Esophagus squamous epithelium (tissue), 5 donors: ENCODE measurements at regions not wholly inside any gene's neighbourhood (a gene's known extent, or its start where the extent isn't known, plus 50 kb on each side); places are given as distances from the start of the nearest gene placed in this dataset.

Source experiments
- DNase-seq: peaks from one replicate; lab custom pipeline; 2025; lab: John Stamatoyannopoulos, UW
- H3K27ac ChIP-seq, 4 donors: fragments of 200-600 bp; sonication (generic); one replicate each; pipeline ENCODE4 v1.5.1; 2016 to 2019; ENCODE audit warnings: mild to moderate bottlenecking in 1 of 4
- H3K27me3 ChIP-seq, 4 donors: fragments of 200-600 bp; sonication (generic); 1 replicate in 3 of 4; 2 replicates in 1 of 4; pipeline versions ENCODE4 v1.5.1 to v1.6.0; 2017 to 2021; ENCODE audit warnings: antibody characterized with exemption in 1 of 4
- H3K36me3 ChIP-seq, 3 donors: fragments of 200-600 bp; sonication (generic); one replicate each; pipeline ENCODE4 v1.5.1; 2016 to 2019
- H3K4me1 ChIP-seq, 3 donors: fragments of 200-600 bp; sonication (generic); one replicate each; pipeline ENCODE4 v1.5.1; 2017 to 2019
- H3K4me3 ChIP-seq, 4 donors: fragments of 200-600 bp; sonication (generic); 1 replicate in 3 of 4; 2 replicates in 1 of 4; pipeline ENCODE4 v1.5.1; 2016 to 2019; ENCODE audit warnings: mild to moderate bottlenecking in 2 of 4, moderate library complexity in 1 of 4
- H3K9me3 ChIP-seq, 3 donors: fragments of 200-600 bp; sonication (generic); one replicate each; pipeline ENCODE4 v1.5.1; 2016 to 2019
- CTCF ChIP-seq, 6 experiments: fragments of 450-650 bp in 4 of 6; fragments of 200-600 bp in 2 of 6; sonication (generic) in 2 of 6; IDR thresholded peaks; one replicate each; pipeline ENCODE4 v1.5.1; 2016 to 2019; ENCODE audit warnings: antibody characterized with exemption in 6 of 6, mild to moderate bottlenecking in 4 of 6, moderate library complexity in 4 of 6
- POLR2A ChIP-seq, 4 donors: fragments of 450-650 bp; IDR thresholded peaks; one replicate each; pipeline ENCODE4 v1.6.1; 2017; ENCODE audit warnings: antibody characterized with exemption in 4 of 4, mild to moderate bottlenecking in 4 of 4, moderate library complexity in 3 of 4
- WGBS, 2 donors: methylation state at CpG; one replicate each; pipeline ENCODE4 v1.1.5; 2018; 5-methylcytosine and 5-hydroxymethylcytosine counted together
- intact Hi-C: fragments of 100-400 bp; cut with DNase I; formaldehyde crosslinking; loops from one replicate; pipeline ENCODE4 v1.15.0; 2022
- donor health status: DM: yes; HTN: yes; CAD: no.

GRCh38 chr5:104650313-104651055 lies 1087.9 kb upstream of the NUDT12 start:
- TF ChIP-seq CTCF (IDR thresholded peaks at IDR 0.05) (no peak), POLR2A (IDR thresholded peaks at IDR 0.05) (no peak)
- Histone ChIP-seq H3K9me3 (peaks cover 0 to 7% (median 7%) of the 10 kb centered on the region in 3 donors), H3K4me3 (no peak overlapping the region), H3K27ac (no peak overlapping the region), H3K36me3 (no peaks in the 10 kb centered on the region), H3K27me3 (no peaks in the 10 kb centered on the region), H3K4me1 (no peaks in the 10 kb centered on the region)
- intact Hi-C loops: no loop called here
- DNase-seq: no peak
- WGBS, 2 donors: 40 to 58% methylated on average over 3 of the region's 3 CpGs

GRCh38 chr5:104646416-104646815 lies 1083.8 kb upstream of the NUDT12 start:
- Histone ChIP-seq H3K36me3 (no peaks in the 10 kb centered on the region), H3K27me3 (no peaks in the 10 kb centered on the region), H3K4me3 (no peak overlapping the region), H3K4me1 (no peaks in the 10 kb centered on the region), H3K9me3 (peaks cover 0 to 4% (median 0%) of the 10 kb centered on the region in 3 donors), H3K27ac (no peak overlapping the region)
- DNase-seq: no peak
- WGBS, 2 donors: 74 to 86% methylated on average over 3 of the region's 3 CpGs
- TF ChIP-seq CTCF (IDR thresholded peaks at IDR 0.05) (no peak), POLR2A (IDR thresholded peaks at IDR 0.05) (no peak)
- intact Hi-C loops: no loop called here

- Histone ChIP-seq H3K27ac (no peak overlapping the region), H3K9me3 (no peaks in the 10 kb centered on the region), H3K36me3 (no peaks in the 10 kb centered on the region), H3K27me3 (no peaks in the 10 kb centered on the region), H3K4me3 (no peak overlapping the region), H3K4me1 (no peaks in the 10 kb centered on the region)
- 53 to 60% methylated on average over 3 of the region's 3 CpGs for whole genome bisulfite sequencing, 2 donors
- intact Hi-C loops: no loop called here
- TF ChIP-seq CTCF (IDR thresholded peaks at IDR 0.05) (no peak), POLR2A (IDR thresholded peaks at IDR 0.05) (no peak)
- DNase-seq: no peak
Observed at GRCh38 chr5:104643320-104643719, 1080.7 kb upstream of the NUDT12 start.

- TF ChIP-seq CTCF (IDR thresholded peaks at IDR 0.05) (no peak), POLR2A (IDR thresholded peaks at IDR 0.05) (no peak)
- Histone ChIP-seq H3K4me3 (no peak overlapping the region), H3K4me1 (no peaks in the 10 kb centered on the region), H3K9me3 (no peaks in the 10 kb centered on the region), H3K27me3 (no peaks in the 10 kb centered on the region), H3K36me3 (no peaks in the 10 kb centered on the region), H3K27ac (no peak overlapping the region)
- intact Hi-C loops: no loop called here
- 47 to 53% methylated on average over 3 of the region's 3 CpGs for WGBS, 2 donors
- no peak for DNase-seq
Observed at GRCh38 chr5:104635227-104635626, 1072.6 kb upstream of the NUDT12 start.

GRCh38 chr5:104628911-104629310 lies 1066.3 kb upstream of the NUDT12 start:
- H3K36me3 ChIP-seq: no peaks in the 10 kb centered on the region
- TF ChIP-seq CTCF (IDR thresholded peaks at IDR 0.05) (no peak), POLR2A (IDR thresholded peaks at IDR 0.05) (no peak)
- H3K27ac ChIP-seq: no peak overlapping the region
- intact Hi-C loops: no loop called here
- no peak for DNase-seq
- no peaks in the 10 kb centered on the region for H3K27me3 ChIP-seq
- no peak overlapping the region for H3K4me3 ChIP-seq
- H3K9me3 ChIP-seq: peaks cover 0 to 4% (median 0%) of the 10 kb centered on the region in 3 donors
- no peaks in the 10 kb centered on the region for H3K4me1 ChIP-seq
